ENCODE measurements at regions not wholly inside any gene's neighbourhood (a gene's known extent, or its start where the extent isn't known, plus 50 kb on each side); places are given as distances from the start of the nearest gene placed in this dataset.

DNA sequence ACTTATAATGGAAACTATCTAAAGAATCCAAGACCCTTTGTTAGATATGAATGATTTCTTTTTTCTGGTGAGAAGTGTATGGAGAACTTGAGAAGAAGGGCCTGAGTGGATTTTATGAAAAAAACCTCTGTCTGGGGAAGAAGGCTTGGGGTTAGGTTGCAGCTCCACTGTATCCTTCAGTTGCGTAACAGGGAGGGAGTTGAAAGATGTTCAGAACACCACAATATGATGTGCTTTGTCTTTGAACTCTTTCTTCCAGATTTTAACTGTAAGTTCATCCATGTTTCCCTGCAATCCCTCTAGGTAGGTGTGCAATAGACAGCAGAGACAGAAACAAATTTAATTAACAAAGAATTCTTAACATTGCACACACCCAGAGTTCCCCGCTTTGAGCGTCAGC lies 125.8 kb upstream of the NFIA start:
- no peaks in the 10 kb centered on the region for H4K20me1 ChIP-seq (ENCODE audit: insufficient read depth)
- H3K4me1 ChIP-seq (replicated peaks; ENCODE audit: insufficient read depth), result peaks cover 4% of the 10 kb centered on the region; the same call in 1 of the 2 replicates
- no peak overlapping the region for H3K4me2 ChIP-seq
- H3K9me2 ChIP-seq (ENCODE audit: insufficient read depth), result no peaks in the 10 kb centered on the region
- no peaks in the 10 kb centered on the region for H3K9me3 ChIP-seq (ENCODE audit: insufficient read depth, low read depth)
- no peaks in the 10 kb centered on the region for H3K79me2 ChIP-seq (ENCODE audit: low read depth)
- POLR2A ChIA-PET (ENCODE audit: unreplicated experiment), result no interaction called here
- no peaks in the 10 kb centered on the region for H3F3A ChIP-seq (ENCODE audit: insufficient read depth, low read depth)
- no peak for TF ChIP-seq EZH2 (IDR thresholded peaks at IDR 0.05; ENCODE audit: low read depth)
- TF ChIP-seq, protein P1, sequence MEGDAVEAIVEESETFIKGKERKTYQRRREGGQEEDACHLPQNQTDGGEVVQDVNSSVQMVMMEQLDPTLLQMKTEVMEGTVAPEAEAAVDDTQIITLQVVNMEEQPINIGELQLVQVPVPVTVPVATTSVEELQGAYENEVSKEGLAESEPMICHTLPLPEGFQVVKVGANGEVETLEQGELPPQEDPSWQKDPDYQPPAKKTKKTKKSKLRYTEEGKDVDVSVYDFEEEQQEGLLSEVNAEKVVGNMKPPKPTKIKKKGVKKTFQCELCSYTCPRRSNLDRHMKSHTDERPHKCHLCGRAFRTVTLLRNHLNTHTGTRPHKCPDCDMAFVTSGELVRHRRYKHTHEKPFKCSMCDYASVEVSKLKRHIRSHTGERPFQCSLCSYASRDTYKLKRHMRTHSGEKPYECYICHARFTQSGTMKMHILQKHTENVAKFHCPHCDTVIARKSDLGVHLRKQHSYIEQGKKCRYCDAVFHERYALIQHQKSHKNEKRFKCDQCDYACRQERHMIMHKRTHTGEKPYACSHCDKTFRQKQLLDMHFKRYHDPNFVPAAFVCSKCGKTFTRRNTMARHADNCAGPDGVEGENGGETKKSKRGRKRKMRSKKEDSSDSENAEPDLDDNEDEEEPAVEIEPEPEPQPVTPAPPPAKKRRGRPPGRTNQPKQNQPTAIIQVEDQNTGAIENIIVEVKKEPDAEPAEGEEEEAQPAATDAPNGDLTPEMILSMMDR (conservative IDR thresholded peaks at IDR 0.05), result no peak
- H3K4me3 ChIP-seq, result no peak overlapping the region
- no peak overlapping the region for H2AFZ ChIP-seq
- no TSS peak for BruUV-seq (replicated peaks)
- H3K36me3 ChIP-seq (ENCODE audit: low read depth), result no peaks in the 10 kb centered on the region
- CTCF ChIA-PET, result no interaction called here
- intact Hi-C loops (cut with micrococcal nuclease; ENCODE audit: unreplicated experiment), result no loop called here
- no peak overlapping the region for H3K27ac ChIP-seq
- H3K27me3 ChIP-seq (ENCODE audit: insufficient read depth, low read depth), result no peaks in the 10 kb centered on the region
- no peak for DNase-seq

DNA sequence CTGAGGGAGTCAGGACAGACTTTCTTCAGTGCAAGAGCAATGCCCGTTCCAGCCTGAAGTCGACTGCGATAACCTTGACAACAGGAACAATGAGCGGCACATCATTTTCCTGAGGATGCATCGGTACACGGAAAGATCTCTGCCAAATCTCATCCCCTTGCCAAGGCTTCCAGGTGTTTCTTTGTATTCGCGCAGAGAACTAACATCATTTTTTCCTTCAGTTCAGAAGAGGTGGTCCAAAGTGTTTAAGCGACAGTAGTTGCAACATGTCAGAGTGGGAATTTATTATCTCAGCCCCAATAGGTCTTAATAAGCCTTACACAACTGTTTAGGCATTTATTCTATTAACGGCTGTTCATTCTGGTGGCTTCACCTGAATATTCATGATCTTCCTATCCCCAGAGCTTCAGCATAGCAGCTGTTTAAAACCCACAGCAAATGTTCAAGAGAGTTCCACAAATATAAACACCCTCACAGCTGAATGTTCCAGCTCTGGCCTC lies 129.7 kb upstream of the NFIA start:
- H3K9me3 ChIP-seq (ENCODE audit: insufficient read depth, low read depth), result no peaks in the 10 kb centered on the region
- no peak overlapping the region for H3K4me2 ChIP-seq
- H3K4me1 ChIP-seq (replicated peaks; ENCODE audit: insufficient read depth), result no peaks in the 10 kb centered on the region
- H3K9me2 ChIP-seq (ENCODE audit: insufficient read depth), result no peaks in the 10 kb centered on the region
- no peaks in the 10 kb centered on the region for H4K20me1 ChIP-seq (ENCODE audit: insufficient read depth)
- no peaks in the 10 kb centered on the region for H3K27me3 ChIP-seq (ENCODE audit: insufficient read depth, low read depth)
- no peak overlapping the region for H2AFZ ChIP-seq
- intact Hi-C loops (cut with micrococcal nuclease; ENCODE audit: unreplicated experiment), result no loop called here
- ChIA-PET POLR2A (ENCODE audit: unreplicated experiment) (no interaction called here), CTCF (interaction anchor here (0.7 kb wide), 1 partner anchor 15 kb away, joined by 3 read pairs; no protein-coding TSS in a partner anchor)
- no peaks in the 10 kb centered on the region for H3F3A ChIP-seq (ENCODE audit: insufficient read depth, low read depth)
- BruUV-seq (replicated peaks), result no TSS peak
- H3K4me3 ChIP-seq, result no peak overlapping the region
- no peak for DNase-seq
- TF ChIP-seq, protein P1 (conservative IDR thresholded peaks at IDR 0.05), result no peak
- TF ChIP-seq EZH2 (IDR thresholded peaks at IDR 0.05; ENCODE audit: low read depth), result no peak
- H3K79me2 ChIP-seq (ENCODE audit: low read depth), result no peaks in the 10 kb centered on the region
- H3K36me3 ChIP-seq (ENCODE audit: low read depth), result no peaks in the 10 kb centered on the region
- no peak overlapping the region for H3K27ac ChIP-seq

GRCh38 chr1:60950224-60951063 lies 131.9 kb upstream of the NFIA start:
- intact Hi-C loops (cut with micrococcal nuclease; ENCODE audit: unreplicated experiment), result no loop called here
- Histone ChIP-seq H3K9me3 (ENCODE audit: insufficient read depth, low read depth) (no peaks in the 10 kb centered on the region), H3K4me3 (no peak overlapping the region), H3K9me2 (ENCODE audit: insufficient read depth) (no peaks in the 10 kb centered on the region), H3K79me2 (ENCODE audit: low read depth) (no peaks in the 10 kb centered on the region), H3K27me3 (ENCODE audit: insufficient read depth, low read depth) (no peaks in the 10 kb centered on the region), H2AFZ (no peak overlapping the region), H3K27ac (no peak overlapping the region), H3K4me2 (no peak overlapping the region), H3F3A (ENCODE audit: insufficient read depth, low read depth) (no peaks in the 10 kb centered on the region), H3K36me3 (ENCODE audit: low read depth) (no peaks in the 10 kb centered on the region), H3K4me1 (replicated peaks; ENCODE audit: insufficient read depth) (no peaks in the 10 kb centered on the region), H4K20me1 (ENCODE audit: insufficient read depth) (no peaks in the 10 kb centered on the region)
- POLR2A ChIA-PET (ENCODE audit: unreplicated experiment), result no interaction called here
- CTCF ChIA-PET, result no interaction called here
- DNase-seq, result no peak
- TF ChIP-seq EZH2 (IDR thresholded peaks at IDR 0.05; ENCODE audit: low read depth), result no peak
- TF ChIP-seq, protein P1 (conservative IDR thresholded peaks at IDR 0.05), result no peak
- no TSS peak for BruUV-seq (replicated peaks)
